Neural progenitor cell (in vitro differentiated cells): ENCODE measurements at regions not wholly inside any gene's neighbourhood (a gene's known extent, or its start where the extent isn't known, plus 50 kb on each side); places are given as distances from the start of the nearest gene placed in this dataset.

Experiments used
- DNase-seq: peaks from one replicate; pipeline ENCODE4 v3.0.0-alpha.2; 2016; ENCODE audit warnings: low spot score
- H2AFZ ChIP-seq: fragments of 200-600 bp; sonication (generic); replicated peaks from 2 replicates; pipeline ENCODE4 v1.6.1; 2016; ENCODE audit warnings: antibody characterized with exemption
- H3F3A ChIP-seq: fragments of 200-600 bp; sonication (generic); 2 replicates; pipeline ENCODE4 v1.6.1; 2016; ENCODE audit warnings: antibody characterized with exemption, low read depth
- H3K27ac ChIP-seq: fragments of 200-600 bp; sonication (generic); 2 replicates; pipeline ENCODE4 v1.5.1; 2016; ENCODE audit warnings: mild to moderate bottlenecking
- H3K27me3 ChIP-seq: fragments of 200-600 bp; sonication (generic); 2 replicates; pipeline ENCODE4 v1.6.1; 2016; ENCODE audit warnings: mild to moderate bottlenecking, moderate library complexity
- H3K36me3 ChIP-seq: fragments of 200-600 bp; sonication (generic); 2 replicates; pipeline ENCODE4 v1.5.1; 2016
- H3K4me1 ChIP-seq: fragments of 200-600 bp; sonication (generic); 2 replicates; pipeline ENCODE4 v1.6.1; 2016; ENCODE audit warnings: mixed run types
- H3K4me2 ChIP-seq: fragments of 200-600 bp; sonication (generic); 2 replicates; pipeline ENCODE4 v1.6.1; 2016
- H3K4me3 ChIP-seq: fragments of 200-600 bp; sonication (generic); 2 replicates; pipeline ENCODE4 v1.5.1; 2016
- H3K79me2 ChIP-seq: fragments of 200-600 bp; sonication (generic); 2 replicates; pipeline ENCODE4 v1.6.1; 2016; ENCODE audit warnings: low read depth
- H3K9ac ChIP-seq: fragments of 200-600 bp; sonication (generic); 2 replicates; pipeline ENCODE4 v1.6.1; 2016
- H3K9me3 ChIP-seq: fragments of 200-600 bp; sonication (generic); 2 replicates; pipeline ENCODE4 v1.5.1; 2016; ENCODE audit warnings: low read depth
- H4K20me1 ChIP-seq: fragments of 200-600 bp; sonication (generic); 2 replicates; pipeline ENCODE4 v1.6.1; 2016; ENCODE audit warnings: low read depth
- H3K27ac Mint-ChIP-seq: 3 replicates; pipeline ENCODE4 v1.8.0; 2021; ENCODE audit warnings: mixed read lengths
- H3K27me3 Mint-ChIP-seq: 2 replicates; pipeline ENCODE4 v1.8.0; 2022; ENCODE audit warnings: low read depth, mild to moderate bottlenecking, inconsistent platforms, moderate library complexity, mixed read lengths; ENCODE audit not compliant: insufficient read depth
- H3K36me3 Mint-ChIP-seq: 3 replicates; pipeline ENCODE4 v1.8.0; 2021; ENCODE audit warnings: mixed read lengths
- H3K4me1 Mint-ChIP-seq: 3 replicates; pipeline ENCODE4 v1.8.0; 2021; ENCODE audit warnings: mixed read lengths
- H3K4me3 Mint-ChIP-seq: 3 replicates; pipeline ENCODE4 v1.8.0; 2021; ENCODE audit warnings: mild to moderate bottlenecking, moderate library complexity, mixed read lengths
- H3K9me3 Mint-ChIP-seq: 3 replicates; pipeline ENCODE4 v1.8.0; 2020; ENCODE audit warnings: mixed read lengths
- EZH2 ChIP-seq: fragments of 200-600 bp; sonication (generic); IDR thresholded peaks from 2 replicates; pipeline ENCODE4 v1.6.1; 2017; ENCODE audit warnings: antibody characterized with exemption, mild to moderate bottlenecking, moderate library complexity
- EZH2phosphoT487 ChIP-seq: fragments of 200-600 bp; sonication (generic); IDR thresholded peaks from 2 replicates; pipeline ENCODE4 v1.6.1; 2017; ENCODE audit warnings: antibody characterized with exemption
- TF ChIP-seq, protein P1 (sequence below): fragments of 200-600 bp; sonication (generic); IDR thresholded peaks from 2 replicates; pipeline ENCODE4 v1.5.1; 2017; ENCODE audit warnings: antibody characterized with exemption, mild to moderate bottlenecking

DNA sequence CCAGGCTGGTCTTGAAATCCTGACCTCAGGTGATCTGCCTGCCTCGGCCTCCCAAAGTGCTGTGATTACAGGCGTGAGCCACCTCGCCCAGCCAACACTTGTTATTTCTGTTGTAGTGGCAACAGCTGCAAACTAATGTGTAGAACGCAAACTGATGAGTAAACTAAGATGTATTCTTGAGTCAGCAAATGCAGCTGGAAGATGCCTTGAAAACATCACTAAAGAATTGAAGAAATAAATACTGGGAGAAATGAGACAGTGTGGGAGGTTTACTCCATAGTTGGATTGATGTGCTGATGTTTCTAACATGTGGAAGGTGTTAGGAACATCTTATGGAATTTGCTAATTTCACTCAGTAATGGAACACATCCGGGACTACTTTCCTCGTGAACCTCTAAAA is 61.3 kb upstream of the KCNE2 start:
- Histone ChIP-seq H4K20me1 (no peaks in the 10 kb centered on the region), H3K4me2 (no peak overlapping the region), H3K36me3 (no peaks in the 10 kb centered on the region), H3K9me3 (no peaks in the 10 kb centered on the region), H3K79me2 (no peaks in the 10 kb centered on the region), H3F3A (no peaks in the 10 kb centered on the region), H3K27me3 (no peaks in the 10 kb centered on the region), H3K9ac (no peak overlapping the region), H3K4me1 (no peaks in the 10 kb centered on the region), H2AFZ (no peak overlapping the region), H3K4me3 (no peak overlapping the region), H3K27ac (no peak overlapping the region)
- Mint-ChIP-seq H3K4me1 (no peaks in the 10 kb centered on the region), H3K4me3 (no peak overlapping the region), H3K27me3 (no peaks in the 10 kb centered on the region), H3K27ac (no peak overlapping the region), H3K9me3 (peaks cover 4% of the 10 kb centered on the region), H3K36me3 (no peaks in the 10 kb centered on the region)
- no peak for DNase-seq
- TF ChIP-seq, protein P1, sequence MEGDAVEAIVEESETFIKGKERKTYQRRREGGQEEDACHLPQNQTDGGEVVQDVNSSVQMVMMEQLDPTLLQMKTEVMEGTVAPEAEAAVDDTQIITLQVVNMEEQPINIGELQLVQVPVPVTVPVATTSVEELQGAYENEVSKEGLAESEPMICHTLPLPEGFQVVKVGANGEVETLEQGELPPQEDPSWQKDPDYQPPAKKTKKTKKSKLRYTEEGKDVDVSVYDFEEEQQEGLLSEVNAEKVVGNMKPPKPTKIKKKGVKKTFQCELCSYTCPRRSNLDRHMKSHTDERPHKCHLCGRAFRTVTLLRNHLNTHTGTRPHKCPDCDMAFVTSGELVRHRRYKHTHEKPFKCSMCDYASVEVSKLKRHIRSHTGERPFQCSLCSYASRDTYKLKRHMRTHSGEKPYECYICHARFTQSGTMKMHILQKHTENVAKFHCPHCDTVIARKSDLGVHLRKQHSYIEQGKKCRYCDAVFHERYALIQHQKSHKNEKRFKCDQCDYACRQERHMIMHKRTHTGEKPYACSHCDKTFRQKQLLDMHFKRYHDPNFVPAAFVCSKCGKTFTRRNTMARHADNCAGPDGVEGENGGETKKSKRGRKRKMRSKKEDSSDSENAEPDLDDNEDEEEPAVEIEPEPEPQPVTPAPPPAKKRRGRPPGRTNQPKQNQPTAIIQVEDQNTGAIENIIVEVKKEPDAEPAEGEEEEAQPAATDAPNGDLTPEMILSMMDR: no peak
- TF ChIP-seq EZH2phosphoT487: no peak
- no peak for TF ChIP-seq EZH2

DNA sequence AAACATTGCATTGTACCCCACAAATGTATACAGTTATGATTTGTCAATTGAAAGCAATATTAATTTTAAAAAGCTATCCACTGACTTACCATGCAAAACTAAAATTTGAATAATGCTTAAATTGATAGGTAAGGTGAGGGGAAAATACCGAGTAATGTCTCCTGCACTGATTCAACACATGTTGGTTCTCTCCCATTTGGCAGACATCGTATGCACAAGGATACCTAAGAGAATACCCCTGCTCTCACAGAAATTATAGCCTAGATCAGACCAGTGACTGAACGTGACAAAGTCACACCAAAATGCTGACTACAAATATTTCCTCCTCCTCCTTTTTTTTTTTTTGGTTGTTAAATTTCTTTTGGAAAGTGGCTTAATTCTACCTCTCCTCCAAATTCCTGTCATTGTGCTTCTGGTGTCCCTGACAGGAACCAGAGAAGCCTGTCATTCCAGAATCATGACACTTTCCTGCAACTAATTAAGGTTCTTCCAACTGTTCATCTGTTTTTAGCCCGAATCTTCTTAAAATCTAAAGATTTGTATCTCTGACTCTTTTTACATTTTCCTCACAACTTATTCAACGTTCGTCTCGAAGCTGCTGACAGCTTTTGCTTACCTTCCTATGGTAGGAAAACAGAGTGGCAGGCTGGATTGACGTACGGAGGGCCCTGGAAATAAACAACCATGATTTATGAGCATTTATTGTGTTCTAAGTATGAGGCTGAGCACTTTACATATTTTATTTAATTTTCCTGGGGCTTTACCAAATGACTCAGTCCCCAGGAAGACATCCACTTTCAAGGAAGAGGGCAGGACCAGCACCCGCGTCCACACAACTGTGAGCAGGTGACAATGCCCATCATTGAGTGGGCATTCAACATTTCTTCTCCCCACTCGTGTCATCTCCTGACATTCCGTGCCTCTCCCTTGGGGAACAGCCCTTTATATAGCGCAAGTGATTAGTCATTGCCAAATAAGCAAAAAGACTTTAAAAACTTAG is 57.9 kb upstream of the KCNE2 start:
- H3K27ac Mint-ChIP-seq: no peak overlapping the region
- no peaks in the 10 kb centered on the region for H3K4me1 ChIP-seq
- H3K4me2 ChIP-seq: no peak overlapping the region
- no peaks in the 10 kb centered on the region for H3K36me3 Mint-ChIP-seq
- no peaks in the 10 kb centered on the region for H3K36me3 ChIP-seq
- no peaks in the 10 kb centered on the region for H4K20me1 ChIP-seq
- H3F3A ChIP-seq: no peaks in the 10 kb centered on the region
- peaks cover 3% of the 10 kb centered on the region for H3K27me3 Mint-ChIP-seq
- no peak overlapping the region for H3K4me3 ChIP-seq
- DNase-seq: no peak
- no peaks in the 10 kb centered on the region for H3K4me1 Mint-ChIP-seq
- H3K79me2 ChIP-seq: no peaks in the 10 kb centered on the region
- H3K9ac ChIP-seq: no peak overlapping the region
- TF ChIP-seq EZH2 (no peak), EZH2phosphoT487 (no peak)
- TF ChIP-seq, protein P1: no peak
- no peak overlapping the region for H2AFZ ChIP-seq
- H3K27ac ChIP-seq: no peak overlapping the region
- no peaks in the 10 kb centered on the region for H3K9me3 Mint-ChIP-seq
- H3K9me3 ChIP-seq: no peaks in the 10 kb centered on the region
- no peak overlapping the region for H3K4me3 Mint-ChIP-seq
- no peaks in the 10 kb centered on the region for H3K27me3 ChIP-seq

DNA sequence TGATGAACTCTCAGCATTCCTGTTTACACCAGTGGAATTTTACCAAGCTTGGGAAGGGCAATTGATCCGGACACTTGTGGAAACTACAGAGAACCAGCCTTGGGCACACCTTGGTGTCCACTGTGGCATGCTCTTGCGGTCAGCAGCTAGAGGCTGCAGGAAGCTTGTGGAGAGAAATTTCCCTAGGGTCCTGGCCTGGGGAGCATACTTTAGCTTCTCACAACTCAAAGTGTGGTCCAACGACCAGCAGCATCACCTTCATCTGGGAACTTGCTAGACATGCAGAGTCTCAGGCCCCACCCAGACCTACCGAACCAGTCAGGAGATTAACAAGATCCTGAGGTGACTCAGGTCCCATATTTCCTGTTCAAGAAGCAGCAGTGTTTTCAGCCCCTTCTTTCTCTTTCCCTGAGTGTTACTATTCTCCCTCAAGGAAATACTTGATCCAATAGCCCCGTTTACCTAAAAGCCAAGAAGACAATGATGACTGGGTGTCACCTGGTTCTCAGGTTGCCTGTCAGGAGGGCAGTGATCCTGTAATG is 55.7 kb upstream of the KCNE2 start:
- Mint-ChIP-seq H3K4me1 (no peaks in the 10 kb centered on the region), H3K27ac (no peak overlapping the region), H3K4me3 (no peak overlapping the region), H3K9me3 (peaks cover 2% of the 10 kb centered on the region), H3K27me3 (peaks cover 3% of the 10 kb centered on the region), H3K36me3 (peaks cover 3% of the 10 kb centered on the region)
- no peaks in the 10 kb centered on the region for H3K4me1 ChIP-seq
- no peak for DNase-seq
- no peak overlapping the region for H3K4me3 ChIP-seq
- H3K4me2 ChIP-seq: no peak overlapping the region
- H3K9me3 ChIP-seq: no peaks in the 10 kb centered on the region
- TF ChIP-seq EZH2: no peak
- TF ChIP-seq EZH2phosphoT487: no peak
- TF ChIP-seq, protein P1: no peak
- no peaks in the 10 kb centered on the region for H4K20me1 ChIP-seq
- H3K9ac ChIP-seq: no peak overlapping the region
- H3K27me3 ChIP-seq: no peaks in the 10 kb centered on the region
- no peaks in the 10 kb centered on the region for H3F3A ChIP-seq
- H3K79me2 ChIP-seq: no peaks in the 10 kb centered on the region
- H2AFZ ChIP-seq: no peak overlapping the region
- no peak overlapping the region for H3K27ac ChIP-seq
- no peaks in the 10 kb centered on the region for H3K36me3 ChIP-seq
